ENCODE measurements at regions not wholly inside any gene's neighbourhood (a gene's known extent, or its start where the extent isn't known, plus 50 kb on each side); places are given as distances from the start of the nearest gene placed in this dataset.

- Histone ChIP-seq H3K4me3 (ENCODE audit: low read depth in 1 of 2, low read length in 1 of 2) (no peak overlapping the region), H3K36me3 (no peaks in the 10 kb centered on the region), H3K27me3 (no peaks in the 10 kb centered on the region), H3K27ac (no peak overlapping the region), H3K9me3 (no peaks in the 10 kb centered on the region), H3K4me1 (ENCODE audit: control insufficient read depth in 1 of 2, insufficient read depth in 1 of 2, low read depth in 1 of 2, low read length in 1 of 2) (no peaks in the 10 kb centered on the region)
- TF ChIP-seq CTCF (IDR thresholded peaks at IDR 0.05) = no peak
Measured at GRCh38 chr13:103757361-103757760, 691.1 kb upstream of the SLC10A2 start.

DNA sequence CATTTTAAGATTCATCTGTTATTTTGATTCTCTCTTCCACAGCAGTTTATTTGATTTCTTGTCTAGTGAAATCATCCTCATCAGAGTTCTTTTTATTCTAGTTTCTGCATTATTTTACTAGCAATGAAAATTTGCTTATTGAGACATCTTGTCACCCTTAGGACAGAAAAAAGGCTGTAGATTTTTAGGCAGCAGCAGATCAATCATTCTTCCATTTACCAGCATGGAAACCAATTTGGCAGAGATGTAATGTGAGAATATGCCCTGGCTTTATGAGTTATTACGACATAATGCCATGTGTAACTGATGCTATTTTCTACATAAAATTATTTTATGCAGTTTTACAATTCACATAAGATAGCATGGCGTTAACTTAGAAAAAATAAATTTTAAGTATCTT is 688.6 kb upstream of the SLC10A2 start:
- no peaks in the 10 kb centered on the region for H3K36me3 ChIP-seq
- no peak for TF ChIP-seq CTCF (IDR thresholded peaks at IDR 0.05)
- H3K27me3 ChIP-seq = no peaks in the 10 kb centered on the region
- H3K9me3 ChIP-seq = no peaks in the 10 kb centered on the region
- H3K4me3 ChIP-seq (ENCODE audit: low read depth in 1 of 2, low read length in 1 of 2) = no peak overlapping the region
- H3K4me1 ChIP-seq (ENCODE audit: control insufficient read depth in 1 of 2, insufficient read depth in 1 of 2, low read depth in 1 of 2, low read length in 1 of 2) = no peaks in the 10 kb centered on the region
- no peak overlapping the region for H3K27ac ChIP-seq

- H3K36me3 ChIP-seq = no peaks in the 10 kb centered on the region
- H3K4me1 ChIP-seq (ENCODE audit: control insufficient read depth in 1 of 2, insufficient read depth in 1 of 2, low read depth in 1 of 2, low read length in 1 of 2) = no peaks in the 10 kb centered on the region
- TF ChIP-seq CTCF (IDR thresholded peaks at IDR 0.05) = no peak
- no peak overlapping the region for H3K4me3 ChIP-seq (ENCODE audit: low read depth in 1 of 2, low read length in 1 of 2)
- H3K27ac ChIP-seq = no peak overlapping the region
- H3K9me3 ChIP-seq = no peaks in the 10 kb centered on the region
- no peaks in the 10 kb centered on the region for H3K27me3 ChIP-seq
Measured at GRCh38 chr13:103734837-103735236, 668.6 kb upstream of the SLC10A2 start.

- Histone ChIP-seq H3K4me1 (ENCODE audit: control insufficient read depth in 1 of 2, insufficient read depth in 1 of 2, low read depth in 1 of 2, low read length in 1 of 2) (no peaks in the 10 kb centered on the region), H3K36me3 (no peaks in the 10 kb centered on the region), H3K27me3 (no peaks in the 10 kb centered on the region), H3K27ac (no peak overlapping the region), H3K4me3 (ENCODE audit: low read depth in 1 of 2, low read length in 1 of 2) (no peak overlapping the region), H3K9me3 (no peaks in the 10 kb centered on the region)
- TF ChIP-seq CTCF (IDR thresholded peaks at IDR 0.05) = no peak
Measured at GRCh38 chr13:103731959-103732358, 665.7 kb upstream of the SLC10A2 start.

DNA sequence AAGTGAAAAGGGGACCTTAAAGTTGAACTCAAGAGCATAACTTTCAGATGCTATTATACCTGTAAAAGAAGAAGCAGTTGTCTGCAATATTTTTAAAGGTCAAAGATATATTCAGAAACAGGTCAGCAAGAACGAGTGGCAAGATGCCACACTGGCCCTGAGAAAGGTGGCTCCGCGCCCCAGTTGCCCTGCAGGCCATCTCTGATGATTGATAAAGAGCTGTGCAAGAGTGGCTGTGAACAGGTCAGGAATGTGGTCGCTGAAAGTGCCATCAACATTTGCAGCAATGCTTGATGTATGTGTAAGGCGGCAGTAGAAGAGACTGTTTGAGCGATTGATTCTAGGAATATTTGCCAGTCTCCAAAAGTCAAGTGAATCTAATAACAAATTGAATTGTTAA is 664.2 kb upstream of the SLC10A2 start:
- Histone ChIP-seq H3K4me1 (ENCODE audit: control insufficient read depth in 1 of 2, insufficient read depth in 1 of 2, low read depth in 1 of 2, low read length in 1 of 2) (no peaks in the 10 kb centered on the region), H3K9me3 (no peaks in the 10 kb centered on the region), H3K27me3 (no peaks in the 10 kb centered on the region), H3K27ac (no peak overlapping the region), H3K4me3 (ENCODE audit: low read depth in 1 of 2, low read length in 1 of 2) (no peak overlapping the region), H3K36me3 (no peaks in the 10 kb centered on the region)
- TF ChIP-seq CTCF (IDR thresholded peaks at IDR 0.05) = no peak

GRCh38 chr13:103726808-103727207 is 660.6 kb upstream of the SLC10A2 start:
- no peaks in the 10 kb centered on the region for H3K27me3 ChIP-seq
- no peaks in the 10 kb centered on the region for H3K36me3 ChIP-seq
- no peaks in the 10 kb centered on the region for H3K4me1 ChIP-seq (ENCODE audit: control insufficient read depth in 1 of 2, insufficient read depth in 1 of 2, low read depth in 1 of 2, low read length in 1 of 2)
- H3K4me3 ChIP-seq (ENCODE audit: low read depth in 1 of 2, low read length in 1 of 2) = no peak overlapping the region
- H3K9me3 ChIP-seq = no peaks in the 10 kb centered on the region
- no peak for TF ChIP-seq CTCF (IDR thresholded peaks at IDR 0.05)
- H3K27ac ChIP-seq = no peak overlapping the region

All from neutrophil (primary cell).